Body of pancreas (tissue), 4 donors: ENCODE measurements at regions not wholly inside any gene's neighbourhood (a gene's known extent, or its start where the extent isn't known, plus 50 kb on each side); places are given as distances from the start of the nearest gene placed in this dataset.

ENCODE experiments used
- ATAC-seq: fragments of 150-250 bp; one replicate; pipeline ENCODE4 v1.9.1; 2016
- DNase-seq, 4 donors: peaks; one replicate each; pipeline ENCODE4 v3.0.0-alpha.2; 2019
- H3K27ac ChIP-seq, 4 donors: fragments of 200-600 bp; sonication (generic); 1 replicate in 3 of 4; 2 replicates in 1 of 4; pipeline versions ENCODE4 v1.5.1 to v1.6.1; 2016 to 2019; ENCODE audit warnings: mild to moderate bottlenecking in 1 of 4, mixed read lengths in 1 of 4, moderate library complexity in 1 of 4
- H3K27me3 ChIP-seq, 2 donors: fragments of 200-600 bp; sonication (generic); one replicate each; pipeline ENCODE4 v1.6.0; 2016; ENCODE audit warnings: mild to moderate bottlenecking in 1 of 2
- H3K36me3 ChIP-seq, 2 donors: fragments of 200-600 bp; sonication (generic); replicated peaks in 1 of 2; 2 replicates each; pipeline ENCODE4 v1.5.1; 2016; ENCODE audit warnings: low read depth in 2 of 2; ENCODE audit not compliant: insufficient read depth in 1 of 2
- H3K4me1 ChIP-seq: fragments of 200-600 bp; sonication (generic); one replicate; pipeline ENCODE4 v1.6.0; 2016
- H3K4me3 ChIP-seq, 2 donors: fragments of 200-600 bp; sonication (generic); 1 replicate in 1 of 2; 2 replicates in 1 of 2; pipeline ENCODE4 v1.5.1; 2016 to 2019
- H3K9me3 ChIP-seq, 3 donors: fragments of 200-600 bp; sonication (generic); 1 replicate in 2 of 3; 2 replicates in 1 of 3; pipeline ENCODE4 v1.5.1; 2016
- CTCF ChIP-seq, 7 experiments: fragments of 450-650 bp in 4 of 7; fragments of 200-600 bp in 3 of 7; sonication (generic) in 3 of 7; IDR thresholded peaks; one replicate each; pipeline ENCODE4 v1.5.1; 2016 to 2019; ENCODE audit warnings: antibody characterized with exemption in 7 of 7
- POLR2A ChIP-seq, 3 donors: fragments of 450-650 bp; IDR thresholded peaks; one replicate each; pipeline ENCODE4 v1.6.1; 2016; ENCODE audit warnings: antibody characterized with exemption in 3 of 3, mild to moderate bottlenecking in 2 of 3
- WGBS, 2 donors: methylation state at CpG; one replicate each; pipeline ENCODE4 v1.1.5; 2017; 5-methylcytosine and 5-hydroxymethylcytosine counted together
- intact Hi-C: fragments of 100-400 bp; cut with DNase I; formaldehyde crosslinking; loops from one replicate; pipeline ENCODE4 v1.15.1; 2023

- WGBS, 2 donors = 0% methylated on average over 1 of the region's 1 CpG
- H3K4me1 ChIP-seq = no peaks in the 10 kb centered on the region
- no peak for ATAC-seq
These were observed 230.3 kb downstream of the BCAT1 start for GRCh38 chr12:24718617-24719016.

GRCh38 chr12:24714237-24714636 lies 234.7 kb downstream of the BCAT1 start:
- no peak overlapping the region for H3K4me3 ChIP-seq
- H3K4me1 ChIP-seq = no peaks in the 10 kb centered on the region
- DNase-seq = no peak
- no peak for ATAC-seq
- H3K9me3 ChIP-seq = no peaks in the 10 kb centered on the region
- intact Hi-C loops = no loop called here
- 85 to 92% methylated on average over 13 of the region's 13 CpGs for WGBS, 2 donors
- no peaks in the 10 kb centered on the region for H3K36me3 ChIP-seq
- H3K27me3 ChIP-seq = no peaks in the 10 kb centered on the region
- TF ChIP-seq POLR2A (IDR thresholded peaks at IDR 0.05) (no peak), CTCF (IDR thresholded peaks at IDR 0.05) (no peak)
- H3K27ac ChIP-seq = no peak overlapping the region

More at GRCh38 chr12:24718617-24719016, 230.3 kb downstream of the BCAT1 start:
- intact Hi-C loops = no loop called here
- Histone ChIP-seq H3K27me3 (no peaks in the 10 kb centered on the region), H3K4me3 (no peak overlapping the region), H3K36me3 (no peaks in the 10 kb centered on the region), H3K9me3 (no peaks in the 10 kb centered on the region), H3K27ac (no peak overlapping the region)
- no peak for DNase-seq
- TF ChIP-seq CTCF (IDR thresholded peaks at IDR 0.05) (no peak), POLR2A (IDR thresholded peaks at IDR 0.05) (no peak)

GRCh38 chr12:24711056-24712008 lies 237.6 kb downstream of the BCAT1 start:
- intact Hi-C loops = no loop called here
- Histone ChIP-seq H3K9me3 (no peaks in the 10 kb centered on the region), H3K27ac (no peak overlapping the region), H3K4me1 (no peaks in the 10 kb centered on the region), H3K4me3 (no peak overlapping the region), H3K27me3 (no peaks in the 10 kb centered on the region), H3K36me3 (no peaks in the 10 kb centered on the region)
- TF ChIP-seq POLR2A (IDR thresholded peaks at IDR 0.05) = no peak
- 81 to 84% methylated on average over 6 of the region's 6 CpGs for WGBS, 2 donors
- DNase-seq = no peak
- no peak for ATAC-seq

- WGBS, 2 donors = 80 to 85% methylated on average over 2 of the region's 2 CpGs
- no peak for DNase-seq
- H3K27me3 ChIP-seq = no peaks in the 10 kb centered on the region
- TF ChIP-seq CTCF (IDR thresholded peaks at IDR 0.05) (no peak), POLR2A (IDR thresholded peaks at IDR 0.05) (no peak)
- no peak overlapping the region for H3K4me3 ChIP-seq
- no peaks in the 10 kb centered on the region for H3K9me3 ChIP-seq
- intact Hi-C loops = no loop called here
- no peaks in the 10 kb centered on the region for H3K36me3 ChIP-seq
- ATAC-seq = no peak
- no peaks in the 10 kb centered on the region for H3K4me1 ChIP-seq
- no peak overlapping the region for H3K27ac ChIP-seq
These were observed 239.7 kb downstream of the BCAT1 start for GRCh38 chr12:24709216-24709615.

GRCh38 chr12:24708718-24709117 lies 240.2 kb downstream of the BCAT1 start:
- TF ChIP-seq CTCF (IDR thresholded peaks at IDR 0.05) (no peak), POLR2A (IDR thresholded peaks at IDR 0.05) (no peak)
- Histone ChIP-seq H3K9me3 (no peaks in the 10 kb centered on the region), H3K36me3 (no peaks in the 10 kb centered on the region), H3K27ac (no peak overlapping the region), H3K4me3 (no peak overlapping the region), H3K4me1 (no peaks in the 10 kb centered on the region), H3K27me3 (no peaks in the 10 kb centered on the region)
- intact Hi-C loops = no loop called here
- 51 to 73% methylated on average over 2 of the region's 2 CpGs for WGBS, 2 donors
- DNase-seq = no peak
- no peak for ATAC-seq
